GM20000 (cell line): ENCODE measurements at regions not wholly inside any gene's neighbourhood (a gene's known extent, or its start where the extent isn't known, plus 50 kb on each side); places are given as distances from the start of the nearest gene placed in this dataset.

ENCODE experiments used
- DNase-seq: peaks from one replicate; pipeline ENCODE4 v3.0.0; 2012; ENCODE audit warnings: low spot score
- CTCF ChIP-seq: IDR thresholded peaks from 2 replicates; pipeline ENCODE4 v1.5.1; 2012; ENCODE audit warnings: mild to moderate bottlenecking, control low read depth; ENCODE audit errors: extremely low read depth, missing control alignments

GRCh38 chr3:30303770-30304169 lies 302.6 kb upstream of the TGFBR2 start:
- TF ChIP-seq CTCF = no peak
- no peak for DNase-seq

- no peak for DNase-seq
- TF ChIP-seq CTCF = no peak
These were observed 301.4 kb upstream of the TGFBR2 start for GRCh38 chr3:30305021-30305420.

GRCh38 chr3:30306896-30307295 lies 299.5 kb upstream of the TGFBR2 start:
- no peak for TF ChIP-seq CTCF
- DNase-seq = no peak

- DNase-seq = no peak
- no peak for TF ChIP-seq CTCF
These were observed 298.9 kb upstream of the TGFBR2 start for GRCh38 chr3:30307372-30307950.

GRCh38 chr3:30308131-30308530 lies 298.3 kb upstream of the TGFBR2 start:
- TF ChIP-seq CTCF = no peak

GRCh38 chr3:30309961-30310954 lies 296.1 kb upstream of the TGFBR2 start:
- DNase-seq = no peak
- no peak for TF ChIP-seq CTCF

More at GRCh38 chr3:30308131-30308530, 298.3 kb upstream of the TGFBR2 start:
- DNase-seq = no peak

- no peak for TF ChIP-seq CTCF
- no peak for DNase-seq
These were observed 294.6 kb upstream of the TGFBR2 start for GRCh38 chr3:30311781-30312180.
